GM19238 (cell line): ENCODE measurements at regions not wholly inside any gene's neighbourhood (a gene's known extent, or its start where the extent isn't known, plus 50 kb on each side); places are given as distances from the start of the nearest gene placed in this dataset.

ENCODE experiments used
- DNase-seq: peaks from one replicate; pipeline ENCODE4 v3.0.0; 2011; ENCODE audit warnings: low spot score; ENCODE audit not compliant: insufficient read length

DNA sequence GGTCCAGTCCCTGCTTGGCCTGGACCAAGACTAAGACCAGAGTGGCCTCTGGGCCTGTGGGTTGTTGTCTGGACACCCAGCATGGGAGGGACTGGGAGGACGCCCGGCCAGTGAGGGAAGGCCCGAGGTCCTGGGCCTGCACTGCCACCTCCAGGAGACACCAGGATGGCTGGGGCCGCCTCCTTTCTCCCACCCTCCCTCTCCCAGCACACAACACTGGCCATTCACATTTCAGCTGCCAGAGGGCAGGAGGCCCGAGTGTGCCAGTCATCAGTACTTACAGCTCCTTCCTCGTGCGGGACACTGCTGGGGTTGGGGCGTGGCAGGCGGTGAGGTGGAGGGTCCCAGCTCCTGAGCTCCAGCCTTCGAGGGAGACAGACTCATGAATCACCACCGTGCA lies 133.5 kb downstream of the ASB1 start:
- DNase-seq: no peak

DNA sequence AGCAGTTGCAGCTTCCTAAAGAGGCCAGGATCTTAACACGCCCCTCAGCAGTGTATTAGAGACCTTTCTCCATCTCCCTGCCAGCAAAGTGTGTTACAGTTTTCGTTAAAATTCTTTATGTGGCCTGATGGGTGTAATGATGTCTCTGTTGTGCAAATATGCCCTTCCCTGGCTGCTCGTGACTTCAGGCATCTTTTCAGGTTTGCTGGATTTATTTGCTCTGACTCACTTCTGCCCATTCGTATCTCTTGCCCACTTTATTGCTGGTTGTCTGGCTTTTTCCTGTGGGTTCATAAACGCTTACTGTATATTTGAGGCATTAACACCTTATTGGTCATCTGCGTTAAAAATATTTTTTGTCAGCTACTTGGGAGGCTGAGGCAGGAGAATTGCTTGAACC lies 134.5 kb downstream of the ASB1 start:
- DNase-seq: no peak

DNA sequence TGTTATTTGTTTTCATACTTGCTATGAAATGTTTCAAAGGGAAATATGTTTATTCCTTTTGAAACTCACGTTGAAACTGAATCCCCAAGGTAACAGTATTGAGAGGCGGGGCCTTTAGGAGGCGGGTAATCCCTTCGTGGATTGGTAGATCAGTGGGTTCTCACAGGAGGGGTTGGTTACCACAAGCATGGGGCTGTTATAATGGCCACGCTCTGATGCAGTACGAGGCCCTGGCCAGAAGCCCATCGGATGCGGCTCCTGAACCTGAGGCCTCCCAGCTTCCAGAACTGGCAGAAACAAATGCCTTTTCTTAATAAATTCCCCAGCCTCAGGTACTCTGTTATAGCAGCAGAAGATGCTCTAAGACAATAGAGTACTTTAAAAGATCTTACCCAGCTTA lies 135.7 kb downstream of the ASB1 start:
- no peak for DNase-seq

DNA sequence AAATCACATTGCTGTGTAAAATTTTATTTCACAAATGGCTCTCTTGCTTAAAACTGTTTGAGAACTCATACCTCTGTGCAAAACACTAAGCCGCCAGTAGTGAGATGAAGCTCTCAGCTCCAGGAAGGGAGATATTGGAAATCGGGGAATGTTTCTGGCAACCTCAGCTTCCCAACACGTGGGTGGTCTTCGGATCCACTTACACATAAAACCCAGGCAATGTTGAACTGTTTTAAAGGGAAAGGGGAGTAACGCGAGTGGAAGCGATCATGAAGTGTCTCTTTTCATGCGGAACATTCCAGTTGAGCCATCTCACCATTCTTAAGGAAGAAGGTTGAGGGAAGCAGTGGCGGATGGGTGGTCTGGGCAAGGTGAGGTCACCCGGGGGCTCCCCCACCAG lies 136.8 kb downstream of the ASB1 start:
- no peak for DNase-seq

DNA sequence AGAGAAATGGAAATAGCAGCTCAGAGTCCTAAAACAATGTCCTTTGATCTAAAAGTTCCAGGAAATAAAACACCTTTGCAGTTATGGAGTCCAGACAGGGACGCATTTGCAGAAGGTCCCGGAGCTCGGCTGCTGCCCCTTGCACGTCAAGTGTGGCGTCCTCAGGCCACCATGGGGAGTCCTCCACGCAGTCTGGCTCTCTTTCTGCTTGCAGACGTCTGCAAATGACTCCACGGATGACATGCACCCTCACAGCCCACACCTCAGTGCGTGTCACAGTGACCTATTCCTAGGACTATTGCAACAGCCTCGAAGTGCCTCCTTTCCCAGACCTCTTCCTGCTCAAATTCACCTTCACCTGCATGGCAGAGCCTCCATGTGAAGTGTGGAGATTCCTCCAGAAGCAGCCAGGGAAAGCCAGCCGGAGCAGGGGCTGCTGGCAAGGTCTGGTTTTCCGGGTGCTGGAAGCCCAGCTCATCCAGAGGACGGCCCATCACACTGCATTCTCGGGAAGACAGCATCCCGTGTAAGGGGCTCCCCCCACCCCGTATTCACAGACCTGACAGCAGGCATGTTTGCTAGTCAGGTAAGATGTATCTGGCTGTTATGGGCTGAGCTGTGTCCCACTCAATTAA lies 137.7 kb downstream of the ASB1 start:
- no peak for DNase-seq

DNA sequence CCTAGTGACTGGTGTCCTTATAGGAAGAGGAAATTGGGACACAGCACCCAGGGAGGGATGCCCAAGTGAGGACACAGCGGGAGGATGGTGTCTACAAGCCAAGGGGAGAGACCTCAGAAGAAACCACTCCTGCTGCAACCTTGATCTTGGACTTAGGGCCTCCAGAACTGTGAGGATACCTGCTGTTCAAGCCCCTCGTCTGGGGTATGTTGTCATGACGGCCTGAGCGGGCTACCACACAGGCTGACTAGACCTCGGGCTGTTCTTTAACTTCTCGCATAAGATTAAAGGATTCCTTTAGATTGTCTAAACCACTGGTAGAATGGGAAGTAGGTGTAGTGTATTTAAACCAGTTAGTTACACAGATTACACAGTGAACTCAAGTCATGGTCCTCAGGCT lies 138.3 kb downstream of the ASB1 start:
- no peak for DNase-seq

DNA sequence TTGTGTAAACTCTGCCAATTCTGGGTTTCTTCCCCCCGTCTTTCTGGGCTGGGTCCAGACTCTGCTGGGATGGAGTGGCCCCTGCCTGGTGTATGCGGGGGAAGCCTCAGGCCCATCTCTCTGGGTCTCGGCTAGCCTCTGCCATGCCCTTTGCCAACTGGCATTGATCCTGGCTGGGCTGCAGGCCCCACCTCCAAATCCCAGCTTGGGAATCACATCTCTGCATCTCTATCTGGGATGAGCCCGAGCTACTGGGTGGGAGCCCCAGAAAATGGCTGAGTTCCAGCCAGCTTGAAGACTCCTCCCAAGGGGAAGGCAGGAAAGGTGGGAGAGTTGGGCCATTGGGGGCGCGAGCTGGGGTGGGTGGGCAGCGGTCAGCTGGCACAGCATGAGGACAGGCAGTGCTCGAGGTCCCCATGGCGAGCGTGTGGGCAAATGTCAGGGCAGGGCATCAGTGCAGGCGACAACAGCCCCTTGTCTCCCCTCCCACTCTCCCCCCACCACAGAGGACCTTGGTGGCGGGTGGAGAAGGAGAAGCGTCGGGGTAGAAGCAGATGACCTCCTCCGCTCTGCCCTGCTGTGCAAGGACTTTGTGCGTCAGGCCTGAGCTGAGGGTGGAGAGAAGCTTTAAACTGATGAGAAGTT lies 139.4 kb downstream of the ASB1 start:
- no peak for DNase-seq

DNA sequence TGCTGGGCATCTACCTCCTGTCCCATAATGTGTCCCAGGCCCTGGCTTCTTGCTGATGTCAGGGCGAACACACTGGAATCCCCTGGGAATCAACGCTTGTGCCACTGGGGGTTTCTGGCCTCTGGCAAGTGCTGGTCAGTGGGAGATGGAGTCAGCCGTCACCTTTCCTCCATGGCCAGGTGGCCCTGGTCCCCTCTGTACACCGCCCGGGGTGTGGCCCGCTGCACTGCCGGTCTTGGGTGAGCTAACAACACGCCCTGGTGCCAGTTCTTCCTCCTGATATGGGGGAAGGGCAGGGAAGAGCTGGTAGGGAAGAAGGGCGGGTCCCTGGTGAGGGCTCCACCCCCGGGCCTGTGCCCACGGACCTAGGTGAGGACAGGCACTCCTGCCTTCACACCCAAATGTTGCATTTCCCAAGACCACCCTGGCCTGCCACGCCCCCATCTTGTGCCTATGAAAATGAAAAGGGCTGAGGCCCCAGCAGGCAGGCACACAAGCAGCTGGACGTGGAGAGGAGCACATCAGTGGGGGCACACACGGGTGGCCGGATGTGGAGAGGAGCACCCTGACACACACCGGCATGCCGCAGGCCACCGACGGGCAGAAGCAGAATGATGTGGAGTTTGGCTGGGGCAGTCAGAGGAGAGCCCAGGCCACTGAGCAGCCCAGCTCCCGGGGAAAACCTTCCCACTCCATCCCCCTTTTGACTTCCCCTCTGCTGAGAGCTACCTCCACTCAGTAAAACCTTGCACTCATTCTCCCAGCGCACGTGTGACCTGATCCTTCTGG lies 140.5 kb downstream of the ASB1 start:
- DNase-seq: no peak

DNA sequence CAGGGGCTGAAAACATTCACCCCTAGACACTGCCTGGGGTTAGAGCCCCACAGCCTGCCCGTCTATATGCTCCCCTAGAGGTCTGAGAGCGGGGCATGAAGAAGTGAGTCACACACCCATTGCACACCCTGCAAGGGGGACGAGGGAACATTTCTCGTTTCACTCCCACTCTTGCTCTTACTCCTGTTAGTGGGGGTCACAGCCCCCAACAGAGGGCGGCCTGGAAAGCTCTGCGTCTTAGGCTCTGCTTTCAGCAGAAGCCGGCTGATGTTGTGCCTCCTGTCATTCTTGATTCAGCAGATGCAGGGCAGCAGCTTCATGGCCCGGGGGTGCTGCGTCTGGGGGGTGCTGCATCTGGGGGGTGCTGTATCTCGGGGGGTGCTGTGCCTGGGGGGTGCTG lies 141.3 kb downstream of the ASB1 start:
- DNase-seq: no peak

DNA sequence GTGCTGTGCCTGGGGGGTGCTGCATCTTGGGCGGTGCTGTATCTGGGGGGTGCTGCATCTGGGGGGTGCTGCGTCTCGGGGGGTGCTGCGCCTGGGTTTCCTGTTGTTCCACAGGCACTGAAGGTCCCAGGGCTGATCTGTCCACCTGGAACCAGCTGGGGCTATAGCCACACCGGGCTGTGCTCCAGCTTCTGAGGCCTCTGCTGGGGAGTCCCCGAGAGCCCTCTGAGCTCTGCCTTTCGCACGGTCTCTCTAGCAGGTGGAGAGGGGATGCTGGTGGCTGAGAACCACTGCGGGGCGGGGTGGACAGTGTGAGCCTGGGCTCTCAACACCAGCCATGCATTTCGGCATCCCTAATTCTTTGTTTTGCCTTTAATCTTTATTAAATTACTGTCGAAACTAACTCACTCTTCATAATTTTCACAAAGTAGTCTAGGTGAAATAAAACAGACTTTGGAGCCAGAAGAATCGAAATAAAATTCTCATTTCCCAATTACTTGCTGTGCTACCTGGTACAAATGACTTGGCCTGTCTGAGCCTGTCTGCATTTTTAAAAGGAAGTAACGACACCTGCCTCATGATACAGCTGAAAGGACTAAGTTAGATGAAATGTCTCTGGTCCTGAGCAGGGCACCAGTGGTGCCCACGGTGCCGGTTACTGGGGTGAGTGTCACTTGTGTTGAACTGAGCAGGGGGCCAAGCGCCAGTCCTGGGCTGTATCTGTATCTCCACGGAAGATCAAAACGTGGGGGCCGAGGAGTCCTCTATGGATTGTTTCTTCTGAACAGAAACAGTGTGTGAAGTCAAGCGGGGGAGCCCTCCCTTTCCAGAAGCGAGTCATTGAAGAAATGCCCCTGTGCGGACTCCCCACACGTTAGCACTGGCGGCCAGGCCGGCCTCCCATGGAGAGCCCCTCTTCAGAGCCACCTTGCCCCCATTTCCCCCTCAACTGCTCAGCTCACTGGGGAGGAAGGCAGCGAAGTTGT lies 142.0 kb downstream of the ASB1 start:
- DNase-seq: no peak

DNA sequence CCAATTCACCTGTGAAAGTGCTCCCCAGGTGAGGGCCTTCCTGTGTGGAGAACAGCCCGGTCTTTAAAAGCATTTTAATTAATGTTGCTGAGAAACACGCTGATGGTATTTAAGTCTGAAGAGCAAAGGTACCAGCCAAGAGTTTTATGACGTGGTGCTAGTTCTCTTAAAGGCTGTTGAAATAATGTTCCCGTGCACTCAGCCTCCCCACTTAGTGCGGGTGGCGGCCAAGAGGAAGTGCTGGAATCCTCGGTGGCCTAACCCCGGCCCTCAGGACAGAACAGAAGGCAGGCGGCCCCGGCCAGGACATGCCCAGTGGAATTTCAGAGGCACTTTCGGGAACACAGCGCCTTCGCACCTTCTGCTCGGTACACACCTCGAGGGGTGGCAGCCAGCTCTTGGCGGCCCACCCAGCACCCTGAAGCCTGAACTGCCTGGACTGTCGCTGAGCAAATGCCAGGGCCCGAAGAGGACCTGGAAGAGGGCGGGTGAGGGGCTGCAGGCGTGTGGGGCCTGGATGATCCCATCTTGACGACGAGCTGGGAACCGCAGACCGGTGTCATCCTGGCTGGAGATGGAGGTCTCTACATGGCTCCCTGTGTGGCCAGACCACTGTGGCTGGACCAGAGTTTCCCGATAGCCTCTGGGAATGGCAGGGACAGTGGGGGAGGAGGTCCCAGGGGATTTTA lies 142.9 kb downstream of the ASB1 start:
- no peak for DNase-seq

DNA sequence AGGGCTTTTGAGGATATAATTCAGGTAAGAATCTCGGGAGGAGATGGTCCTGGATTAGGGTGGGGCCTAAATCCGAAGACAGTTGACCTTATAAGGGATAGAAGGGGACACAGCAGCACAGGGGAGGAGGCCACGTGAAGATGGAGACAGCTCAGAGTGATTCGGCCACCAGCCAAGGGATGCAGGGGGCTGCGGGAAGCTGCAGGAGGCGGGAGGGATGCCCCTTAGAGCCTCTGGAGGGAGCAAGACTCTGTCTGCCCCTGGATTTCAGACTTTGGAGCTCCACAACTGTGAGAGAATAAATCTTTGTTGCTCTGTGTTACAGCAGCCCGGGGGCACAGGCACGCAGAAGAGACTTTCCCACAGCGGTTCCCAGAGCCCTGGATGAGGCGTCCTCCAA lies 143.7 kb downstream of the ASB1 start:
- no peak for DNase-seq

DNA sequence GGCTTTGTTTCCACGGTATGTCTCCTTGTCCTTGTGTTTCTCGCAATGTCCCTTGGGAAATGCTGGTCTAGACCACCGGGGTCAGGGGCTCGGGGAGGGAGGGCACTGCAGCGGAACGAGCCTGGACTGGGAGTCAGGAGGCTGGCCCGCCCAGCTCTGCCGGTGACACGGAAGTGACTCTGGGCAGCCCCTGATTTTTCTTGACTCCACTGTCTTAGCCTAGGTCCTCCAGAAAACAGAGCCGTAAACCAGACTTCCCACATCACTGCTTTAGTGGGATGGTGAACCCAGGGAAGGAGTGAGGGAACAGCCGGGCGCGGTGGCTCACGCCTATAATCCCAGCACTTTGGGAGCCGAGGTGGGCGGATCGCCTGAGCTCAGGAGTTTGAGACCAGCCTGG lies 144.2 kb downstream of the ASB1 start:
- no peak for DNase-seq

DNA sequence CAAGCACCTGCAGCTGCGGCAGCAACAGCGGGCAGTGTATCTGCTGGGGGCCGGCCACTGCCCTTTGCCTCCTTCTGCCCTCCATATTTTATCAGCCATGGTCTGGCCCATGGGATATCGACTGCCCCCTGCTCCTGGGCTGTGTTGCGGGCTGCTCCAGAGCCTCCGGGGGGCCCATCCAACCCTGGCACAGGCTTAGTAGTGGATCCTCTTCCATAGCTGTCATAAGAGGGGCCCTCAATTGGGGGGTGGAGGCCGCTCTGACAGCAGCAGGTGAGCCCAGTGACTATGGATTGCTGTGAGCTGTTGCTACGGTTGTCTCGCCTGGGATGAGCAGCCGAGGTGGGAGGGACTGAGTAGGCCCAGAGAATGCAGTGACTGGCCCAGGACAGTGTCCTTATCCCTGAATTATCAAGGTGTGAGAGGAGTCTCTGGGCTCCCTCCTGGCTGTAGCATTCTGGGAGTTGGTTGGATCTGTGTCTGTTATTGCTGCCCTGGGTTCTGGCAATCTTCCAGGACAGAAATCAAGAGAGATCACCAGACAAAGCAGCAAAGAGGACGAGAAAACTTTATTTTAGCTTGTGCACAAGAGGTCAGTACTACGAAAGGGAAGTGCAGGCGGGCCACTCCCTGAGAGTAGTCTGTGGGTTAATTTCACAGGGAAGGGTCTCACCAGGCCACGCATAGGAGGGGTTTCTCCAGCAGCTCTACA lies 145.1 kb downstream of the ASB1 start:
- DNase-seq: no peak

DNA sequence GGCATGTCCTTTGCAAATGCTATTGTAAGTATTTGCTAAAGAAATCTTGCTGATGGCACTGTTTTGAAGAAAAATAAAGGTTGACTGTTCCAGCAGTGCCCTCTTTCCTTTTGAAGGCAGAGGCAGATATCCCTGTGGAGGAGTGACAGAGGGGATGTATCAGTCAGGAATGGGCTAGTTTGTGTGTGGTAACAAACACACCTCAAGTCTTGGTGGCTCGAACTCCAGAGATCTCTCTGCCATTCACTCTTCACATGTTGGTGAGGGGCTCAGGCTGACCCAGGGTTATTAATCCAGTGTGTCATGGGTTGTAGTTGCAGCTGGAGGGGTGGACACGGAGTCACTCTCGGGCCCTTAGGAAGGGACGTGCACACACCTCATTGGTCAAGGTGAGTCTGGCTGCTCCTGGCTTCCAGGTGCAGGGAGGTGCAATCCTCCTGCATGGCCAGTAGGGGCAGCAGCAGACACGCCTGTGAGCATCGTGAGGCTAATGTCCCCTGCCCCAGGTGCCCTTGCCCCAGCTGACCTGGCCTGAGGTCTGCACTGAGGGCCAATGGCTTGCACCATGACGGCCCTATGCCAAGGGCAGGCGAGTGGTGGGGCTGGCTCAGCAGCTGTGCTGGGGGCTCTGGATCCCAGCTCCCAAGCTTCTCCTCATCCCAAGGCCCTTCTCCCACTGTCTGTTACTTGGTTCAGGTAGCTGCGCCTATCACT lies 146.5 kb downstream of the ASB1 start:
- peak; percentile 47 for DNase-seq

DNA sequence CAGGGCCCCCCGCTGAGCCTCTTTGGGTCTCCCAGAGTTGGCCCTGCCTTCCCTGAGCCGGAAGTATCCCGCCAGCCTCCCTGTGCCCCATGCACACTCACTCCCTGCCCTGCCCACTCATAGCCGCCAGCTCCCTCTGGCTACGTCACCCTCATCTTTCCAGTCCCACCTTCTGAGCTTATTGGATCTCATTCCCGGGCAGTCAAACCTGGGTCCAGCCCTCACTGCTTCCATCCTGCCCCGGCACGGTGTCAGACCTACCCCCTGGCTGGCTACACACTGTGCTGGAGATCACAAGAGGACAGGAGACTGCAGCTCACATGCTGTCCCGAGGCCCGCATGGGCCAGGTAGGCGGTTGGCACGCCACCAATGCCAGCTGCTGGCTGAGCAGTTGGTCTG lies 147.2 kb downstream of the ASB1 start:
- no peak for DNase-seq

DNA sequence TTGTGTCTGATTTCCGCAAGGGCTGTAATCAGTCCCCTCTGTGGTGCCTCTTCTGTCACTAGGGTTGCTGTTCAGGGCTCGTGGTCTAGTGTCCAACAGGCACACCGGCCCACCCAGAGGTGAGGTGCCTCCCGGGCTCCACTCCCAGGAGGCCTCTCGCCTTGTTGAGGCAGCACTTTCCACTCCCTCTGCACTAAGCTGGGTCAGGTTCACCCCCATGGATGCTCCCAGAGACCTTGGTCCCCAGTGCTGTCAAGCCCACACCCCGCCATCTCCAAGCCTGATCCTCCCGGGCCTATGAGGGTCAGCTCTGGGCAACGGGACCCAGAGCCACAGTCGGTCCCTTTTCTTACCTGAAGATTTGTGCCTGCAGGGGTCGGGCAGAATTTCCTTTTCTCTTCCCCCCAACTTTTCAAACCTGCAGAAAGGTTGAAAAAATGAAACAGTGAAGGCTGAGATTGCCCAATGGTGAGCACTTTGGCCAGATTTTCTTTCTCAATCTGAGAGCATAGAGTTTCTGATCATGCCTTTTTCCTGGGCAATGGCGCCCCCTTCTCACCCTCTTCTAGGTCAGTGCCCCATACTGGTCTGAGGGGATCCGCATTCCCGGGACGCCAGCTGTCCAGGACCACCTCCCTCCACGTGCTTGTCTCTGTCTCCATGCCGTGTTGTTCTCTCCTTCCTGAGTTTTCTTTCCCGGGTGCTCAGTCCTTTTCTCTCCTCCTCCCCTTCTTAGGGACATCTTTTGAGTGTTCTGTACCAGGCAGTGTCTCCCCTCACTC lies 148.0 kb downstream of the ASB1 start:
- DNase-seq: no peak

DNA sequence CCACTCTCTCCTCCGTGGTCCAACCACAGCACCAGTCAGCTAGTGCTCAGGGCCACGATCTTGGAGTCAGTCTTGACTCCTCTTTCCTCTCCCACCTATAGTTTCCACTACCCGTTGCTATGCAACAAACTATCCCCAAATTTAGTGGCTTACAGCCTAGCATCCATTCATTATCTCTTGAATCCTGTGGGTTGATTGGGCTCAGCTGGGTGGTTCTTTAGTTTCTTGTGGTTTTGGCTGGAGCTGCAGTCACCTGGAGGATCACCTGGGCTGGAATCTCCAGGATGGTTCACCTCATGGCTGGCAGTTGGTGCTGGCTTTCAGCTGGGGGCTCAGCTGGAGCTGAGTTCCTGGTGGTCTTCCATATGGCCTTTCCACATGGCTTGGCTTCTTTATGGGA lies 149.9 kb downstream of the ASB1 start:
- no peak for DNase-seq

DNA sequence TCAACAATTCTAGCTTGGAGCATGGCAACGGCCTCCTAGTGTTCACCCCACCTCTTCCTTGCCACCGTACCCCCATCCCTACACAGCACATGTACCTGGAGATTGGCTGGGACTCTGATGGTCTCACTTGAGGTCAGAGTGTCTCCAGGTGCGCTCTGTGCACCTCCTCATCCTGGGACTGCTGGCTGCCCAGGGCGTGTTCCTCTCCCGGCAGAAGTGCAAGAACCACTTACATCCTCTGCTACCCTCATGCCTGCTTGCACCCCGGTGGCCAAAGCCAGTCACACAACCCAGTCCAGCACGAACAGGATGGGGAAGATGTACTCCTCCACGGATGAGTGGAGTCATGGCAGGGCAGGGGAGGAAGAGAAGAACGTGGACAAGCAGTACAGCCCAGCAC lies 151.5 kb downstream of the ASB1 start:
- DNase-seq: no peak
